DMS 273 (cell line): ENCODE measurements at regions not wholly inside any gene's neighbourhood (a gene's known extent, or its start where the extent isn't known, plus 50 kb on each side); places are given as distances from the start of the nearest gene placed in this dataset.

Experiments
- DNase-seq: peaks from one replicate; lab custom pipeline; 2025; ENCODE audit not compliant: unreplicated experiment; lab: John Stamatoyannopoulos, UW

- DNase-seq, result no peak
Observed at GRCh38 chr13:22114630-22115311, 443.9 kb downstream of the FGF9 start.

- no peak for DNase-seq
Observed at GRCh38 chr13:22118158-22118557, 447.3 kb downstream of the FGF9 start.

DNA sequence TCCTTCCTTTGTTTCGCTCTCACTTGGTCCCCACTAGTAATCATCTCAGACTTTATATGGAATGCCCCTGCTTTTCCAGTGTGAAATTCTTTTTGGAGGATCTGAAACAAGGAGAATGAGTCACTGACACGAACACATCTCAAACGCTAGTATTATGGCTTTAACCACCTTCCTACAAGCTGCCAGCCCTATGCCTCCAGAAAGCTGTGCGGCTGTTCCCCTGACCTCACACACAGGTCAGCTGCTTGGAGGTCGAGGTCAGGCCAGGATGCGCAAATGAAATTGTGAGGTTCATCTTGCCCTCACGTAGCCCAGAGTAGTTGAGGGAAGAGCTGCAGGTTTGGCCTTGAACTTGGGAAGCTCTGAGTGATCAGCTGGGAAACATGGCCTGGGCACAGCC, 449.8 kb downstream of the FGF9 start:
- DNase-seq, result no peak

DNA sequence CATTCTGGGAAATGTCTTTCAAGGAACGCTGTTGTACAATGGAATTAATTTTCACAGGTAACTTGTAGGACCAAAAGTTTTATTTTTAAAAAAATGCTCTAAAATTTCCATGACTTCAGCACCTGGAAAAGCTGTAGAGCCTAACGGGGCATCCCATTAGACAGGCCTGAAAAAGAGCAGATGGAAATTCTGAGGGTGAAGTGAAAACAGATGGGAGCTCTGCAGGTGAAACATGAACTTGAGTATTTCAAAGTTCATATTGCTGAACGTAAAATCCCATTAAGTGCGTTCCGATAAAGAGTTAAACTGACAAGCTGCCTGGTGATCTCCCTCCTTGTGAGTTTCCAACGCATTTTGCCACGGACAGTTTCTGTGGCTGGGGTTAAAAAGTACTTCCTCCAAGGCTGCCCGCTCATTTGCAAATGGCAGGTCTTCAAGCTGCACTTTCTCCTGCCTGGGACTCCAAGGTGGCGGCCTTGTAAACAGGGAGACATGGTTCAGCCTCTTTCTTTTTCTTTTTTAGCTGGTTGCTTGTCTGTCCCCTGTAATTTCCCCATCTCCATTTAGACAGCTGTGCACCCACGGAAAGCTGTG, 450.4 kb downstream of the FGF9 start:
- DNase-seq, result peak; percentile 63

DNA sequence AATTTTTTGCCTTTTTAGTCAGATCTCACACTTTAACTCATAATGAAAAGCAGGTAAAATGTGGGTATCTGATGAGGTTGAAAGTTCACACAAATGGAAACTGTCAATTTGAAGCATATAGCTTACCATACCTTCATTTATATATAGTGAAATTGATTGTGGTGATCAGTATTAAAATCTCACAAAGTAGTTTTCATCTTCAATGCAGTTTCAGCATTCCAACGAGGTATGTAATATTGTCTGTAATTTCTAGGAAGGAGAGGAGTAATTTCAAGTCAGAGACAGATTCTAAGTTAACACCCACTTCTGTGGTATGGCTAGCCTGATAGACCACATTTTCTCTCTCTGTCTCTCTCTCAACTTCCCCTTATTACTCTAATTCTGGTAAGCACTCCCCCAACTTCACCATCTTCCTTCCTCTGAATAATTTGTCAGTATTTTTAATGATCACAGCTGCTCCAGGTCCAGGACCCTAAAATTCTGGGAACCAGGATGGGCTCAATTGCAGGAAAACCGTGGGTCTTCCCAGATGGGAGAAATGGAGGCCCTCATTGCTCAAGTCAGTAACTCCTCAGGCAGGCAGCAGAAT, 455.7 kb downstream of the FGF9 start:
- no peak for DNase-seq

GRCh38 chr13:22127277-22128164, 456.6 kb downstream of the FGF9 start:
- DNase-seq, result no peak

DNA sequence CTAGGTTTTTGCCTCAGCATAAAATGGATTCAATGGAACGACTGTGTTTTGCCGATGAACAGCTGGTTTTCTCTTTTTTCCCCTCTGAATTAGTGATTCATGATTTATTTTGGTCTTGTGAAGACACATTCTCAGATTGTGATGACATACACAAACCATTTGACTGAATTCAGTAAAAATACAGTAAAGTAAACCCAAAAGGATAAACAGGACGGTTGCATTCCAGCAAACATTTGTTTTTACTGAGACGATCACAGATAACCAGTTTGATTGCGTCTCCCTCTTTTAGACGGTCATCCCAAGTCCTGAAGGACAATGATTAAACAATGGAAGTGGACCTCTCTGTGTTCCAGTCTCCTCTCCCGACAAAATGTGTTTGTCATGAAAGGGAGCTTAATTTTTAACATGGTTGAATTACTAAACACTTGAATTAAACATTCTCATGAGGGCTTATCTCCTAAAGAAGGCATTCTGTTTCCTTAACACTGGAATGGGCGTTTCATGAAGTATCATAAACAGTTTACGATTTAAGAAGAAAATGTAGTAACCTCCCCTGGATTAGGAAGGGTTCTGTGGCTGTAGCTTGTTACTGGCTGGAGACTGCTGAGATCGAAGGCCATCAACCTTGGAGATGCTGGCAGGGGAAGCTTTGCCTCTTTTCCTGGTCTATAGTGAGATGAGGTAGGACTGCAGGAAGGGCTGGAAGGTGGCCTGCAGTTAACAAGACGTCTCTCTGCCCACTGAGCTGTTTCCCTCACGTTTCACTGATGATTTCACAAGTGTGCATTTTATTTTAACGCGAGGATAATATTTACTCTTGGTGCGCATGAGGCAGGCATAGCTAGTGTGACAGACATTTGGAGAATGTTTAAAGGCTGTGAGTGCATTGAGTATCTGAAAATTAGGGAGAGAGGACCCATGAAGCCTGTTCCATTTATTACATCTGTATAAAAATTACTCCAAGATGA, 457.9 kb downstream of the FGF9 start:
- no peak for DNase-seq

- no peak for DNase-seq
Observed at GRCh38 chr13:22130254-22130653, 459.4 kb downstream of the FGF9 start.

DNA sequence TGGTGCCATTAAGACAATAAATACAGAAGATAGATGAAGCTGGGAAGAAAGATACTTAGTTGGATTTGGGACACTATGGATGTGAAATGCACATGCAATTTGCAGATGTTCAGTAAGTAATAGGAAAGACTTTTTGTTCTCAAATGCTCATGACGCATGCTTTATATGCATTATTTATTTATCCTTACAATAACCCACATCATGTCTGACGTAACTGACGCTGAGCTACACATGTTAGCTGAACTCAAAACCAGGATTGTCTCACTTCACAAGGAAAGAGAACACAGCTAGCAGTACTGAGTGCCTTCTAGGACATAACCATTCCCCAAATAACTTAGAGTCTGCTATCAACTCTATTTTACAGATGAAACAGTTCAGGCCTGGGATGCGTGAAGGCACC, 463.4 kb downstream of the FGF9 start:
- DNase-seq, result no peak

- no peak for DNase-seq
Observed at GRCh38 chr13:22135446-22135845, 464.6 kb downstream of the FGF9 start.

GRCh38 chr13:22137361-22138050, 466.6 kb downstream of the FGF9 start:
- DNase-seq, result peak; percentile 4

DNA sequence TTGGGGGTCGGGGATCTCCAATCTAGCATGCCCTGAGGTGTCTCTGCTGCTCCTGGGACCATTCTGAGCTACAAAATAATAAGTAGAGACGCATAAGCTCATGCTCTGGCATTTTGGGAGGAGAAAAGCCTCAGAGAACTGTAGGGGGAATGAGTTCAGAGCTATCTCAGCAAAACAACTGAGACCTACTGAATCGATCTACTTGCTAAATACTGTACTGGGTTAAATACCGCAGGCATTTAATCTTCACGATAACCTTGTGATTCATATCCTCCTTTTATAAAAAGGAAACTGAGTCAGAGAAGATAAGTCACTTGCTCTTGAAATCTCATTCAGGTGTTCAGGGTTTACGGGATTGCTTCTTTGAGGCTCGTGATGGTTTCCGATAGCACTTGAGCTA, 468.1 kb downstream of the FGF9 start:
- DNase-seq, result no peak

- no peak for DNase-seq
Observed at GRCh38 chr13:22141716-22142115, 470.8 kb downstream of the FGF9 start.

DNA sequence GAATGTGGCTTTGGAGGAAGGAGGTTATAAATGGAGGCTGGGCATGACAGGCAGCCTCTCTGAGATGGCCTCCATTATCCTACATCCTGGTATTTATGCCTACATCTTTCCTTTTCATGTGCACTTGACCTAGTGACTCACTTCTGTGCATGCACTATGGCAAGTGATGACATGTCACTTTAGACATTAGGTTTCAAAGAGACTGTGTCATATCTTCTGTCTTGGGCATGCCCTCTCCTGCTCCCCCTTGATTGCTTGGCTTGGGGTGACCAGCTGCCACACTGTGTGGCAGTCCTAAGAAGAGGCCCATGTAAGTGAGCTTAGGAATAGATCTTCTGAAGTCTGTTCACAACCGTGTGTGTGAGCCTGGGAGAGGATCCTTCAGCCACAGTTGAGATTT, 472.8 kb downstream of the FGF9 start:
- DNase-seq, result no peak

GRCh38 chr13:22144806-22145205, 473.9 kb downstream of the FGF9 start:
- no peak for DNase-seq

GRCh38 chr13:22148187-22148586, 477.3 kb downstream of the FGF9 start:
- DNase-seq, result no peak

DNA sequence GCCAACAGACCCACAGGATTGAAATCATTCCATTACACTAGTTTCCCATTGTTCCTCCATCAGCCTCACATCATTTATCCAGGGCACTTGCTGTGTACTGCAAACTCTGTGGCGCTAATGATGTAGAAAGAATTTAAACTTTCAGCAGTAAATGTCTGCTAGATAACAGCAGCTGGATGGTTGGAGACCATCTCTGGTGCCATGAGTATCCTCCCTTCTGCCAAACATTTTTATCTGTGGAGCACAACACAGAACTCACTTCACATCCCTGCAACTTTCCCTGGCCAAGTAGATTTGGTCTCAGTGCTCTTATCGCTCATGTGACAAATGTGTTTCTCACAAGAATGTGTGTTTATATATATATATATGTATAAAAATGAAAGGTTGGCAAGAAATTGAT, 481.9 kb downstream of the FGF9 start:
- DNase-seq, result no peak

GRCh38 chr13:22154041-22154440, 483.2 kb downstream of the FGF9 start:
- DNase-seq, result no peak

GRCh38 chr13:22161871-22162270, 491.0 kb downstream of the FGF9 start:
- no peak for DNase-seq

DNA sequence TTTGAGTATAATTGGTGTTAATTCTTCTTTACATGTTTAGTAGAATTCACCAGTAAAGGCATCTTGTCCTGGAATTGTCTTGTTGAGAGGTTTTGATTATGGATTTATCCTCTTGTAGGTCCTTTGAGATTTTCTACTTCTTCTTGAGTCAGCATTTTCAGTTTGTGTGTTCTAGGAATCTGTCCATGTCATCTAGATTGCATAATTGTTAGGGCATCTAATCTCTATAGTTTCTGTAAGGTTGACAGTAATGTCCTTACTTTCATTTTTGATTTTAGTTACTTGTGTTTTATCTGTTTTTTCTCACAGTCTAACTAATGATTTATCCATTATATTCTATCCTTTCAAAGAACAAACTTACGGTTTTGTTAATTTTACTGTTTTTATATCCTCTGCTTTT, 492.0 kb downstream of the FGF9 start:
- no peak for DNase-seq
